C4-2B (cell line): ENCODE measurements at regions not wholly inside any gene's neighbourhood (a gene's known extent, or its start where the extent isn't known, plus 50 kb on each side); places are given as distances from the start of the nearest gene placed in this dataset.

Experiments
- ZFX ChIP-seq: fragments of 450-650 bp; IDR thresholded peaks from 2 replicates; pipeline ENCODE4 v1.6.1; 2017
- TF ChIP-seq, protein P1 (sequence below): fragments of 450-650 bp; conservative IDR thresholded peaks from 2 replicates; pipeline ENCODE4 v1.5.1; 2017; ENCODE audit warnings: mild to moderate bottlenecking

DNA sequence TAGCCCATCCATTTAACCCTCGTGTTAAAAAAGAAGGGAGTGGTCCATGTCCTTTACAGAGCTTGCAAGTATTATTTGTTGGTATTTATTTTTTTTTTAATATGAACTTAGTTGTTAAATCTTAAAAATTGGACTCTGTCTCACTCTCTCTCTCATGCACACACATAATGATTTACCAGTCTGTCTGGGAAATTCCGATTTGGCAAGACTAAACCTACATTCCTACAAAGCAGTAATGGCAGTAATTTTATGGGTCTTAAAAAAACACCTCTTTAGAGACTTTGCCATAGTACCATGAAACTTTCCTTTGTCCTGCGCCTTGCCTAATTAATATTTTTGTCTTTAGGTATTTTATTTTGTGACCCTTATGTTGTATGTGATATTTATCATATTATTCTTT, 239.5 kb upstream of the PPP1R3A start:
- TF ChIP-seq, protein P1, sequence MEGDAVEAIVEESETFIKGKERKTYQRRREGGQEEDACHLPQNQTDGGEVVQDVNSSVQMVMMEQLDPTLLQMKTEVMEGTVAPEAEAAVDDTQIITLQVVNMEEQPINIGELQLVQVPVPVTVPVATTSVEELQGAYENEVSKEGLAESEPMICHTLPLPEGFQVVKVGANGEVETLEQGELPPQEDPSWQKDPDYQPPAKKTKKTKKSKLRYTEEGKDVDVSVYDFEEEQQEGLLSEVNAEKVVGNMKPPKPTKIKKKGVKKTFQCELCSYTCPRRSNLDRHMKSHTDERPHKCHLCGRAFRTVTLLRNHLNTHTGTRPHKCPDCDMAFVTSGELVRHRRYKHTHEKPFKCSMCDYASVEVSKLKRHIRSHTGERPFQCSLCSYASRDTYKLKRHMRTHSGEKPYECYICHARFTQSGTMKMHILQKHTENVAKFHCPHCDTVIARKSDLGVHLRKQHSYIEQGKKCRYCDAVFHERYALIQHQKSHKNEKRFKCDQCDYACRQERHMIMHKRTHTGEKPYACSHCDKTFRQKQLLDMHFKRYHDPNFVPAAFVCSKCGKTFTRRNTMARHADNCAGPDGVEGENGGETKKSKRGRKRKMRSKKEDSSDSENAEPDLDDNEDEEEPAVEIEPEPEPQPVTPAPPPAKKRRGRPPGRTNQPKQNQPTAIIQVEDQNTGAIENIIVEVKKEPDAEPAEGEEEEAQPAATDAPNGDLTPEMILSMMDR = no peak
- no peak for TF ChIP-seq ZFX
